ENCODE measurements at regions not wholly inside any gene's neighbourhood (a gene's known extent, or its start where the extent isn't known, plus 50 kb on each side); places are given as distances from the start of the nearest gene placed in this dataset.

DNA sequence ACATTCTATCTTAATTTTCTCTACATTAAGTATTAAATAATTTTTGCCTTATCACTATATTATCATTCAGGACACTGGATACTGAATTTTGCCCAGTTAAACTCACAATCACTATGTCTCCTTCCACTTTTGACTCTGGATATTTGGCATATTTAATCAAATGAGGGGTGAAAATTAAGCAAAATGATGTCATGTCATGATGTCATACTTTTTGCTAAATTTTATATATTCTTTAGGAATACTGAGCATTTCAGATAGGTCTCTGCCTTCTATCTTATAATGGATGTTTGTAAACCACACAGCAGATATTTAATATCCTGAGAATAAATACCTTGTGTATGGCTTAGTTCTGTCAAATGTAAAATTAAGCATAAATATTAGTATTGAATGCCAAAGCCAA is 79.5 kb upstream of the HIVEP3 start:
- TF ChIP-seq, protein P1, sequence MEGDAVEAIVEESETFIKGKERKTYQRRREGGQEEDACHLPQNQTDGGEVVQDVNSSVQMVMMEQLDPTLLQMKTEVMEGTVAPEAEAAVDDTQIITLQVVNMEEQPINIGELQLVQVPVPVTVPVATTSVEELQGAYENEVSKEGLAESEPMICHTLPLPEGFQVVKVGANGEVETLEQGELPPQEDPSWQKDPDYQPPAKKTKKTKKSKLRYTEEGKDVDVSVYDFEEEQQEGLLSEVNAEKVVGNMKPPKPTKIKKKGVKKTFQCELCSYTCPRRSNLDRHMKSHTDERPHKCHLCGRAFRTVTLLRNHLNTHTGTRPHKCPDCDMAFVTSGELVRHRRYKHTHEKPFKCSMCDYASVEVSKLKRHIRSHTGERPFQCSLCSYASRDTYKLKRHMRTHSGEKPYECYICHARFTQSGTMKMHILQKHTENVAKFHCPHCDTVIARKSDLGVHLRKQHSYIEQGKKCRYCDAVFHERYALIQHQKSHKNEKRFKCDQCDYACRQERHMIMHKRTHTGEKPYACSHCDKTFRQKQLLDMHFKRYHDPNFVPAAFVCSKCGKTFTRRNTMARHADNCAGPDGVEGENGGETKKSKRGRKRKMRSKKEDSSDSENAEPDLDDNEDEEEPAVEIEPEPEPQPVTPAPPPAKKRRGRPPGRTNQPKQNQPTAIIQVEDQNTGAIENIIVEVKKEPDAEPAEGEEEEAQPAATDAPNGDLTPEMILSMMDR (conservative IDR thresholded peaks at IDR 0.05; ENCODE audit: low read depth, low read length), result no peak
- no peak for TF ChIP-seq EZH2 (IDR thresholded peaks at IDR 0.05; ENCODE audit: low read length, unreplicated experiment)
- TF ChIP-seq EZH2phosphoT487 (IDR thresholded peaks at IDR 0.05; ENCODE audit: borderline replicate concordance, low read length), result no peak
